SU-DHL-6 (cell line): ENCODE measurements at regions not wholly inside any gene's neighbourhood (a gene's known extent, or its start where the extent isn't known, plus 50 kb on each side); places are given as distances from the start of the nearest gene placed in this dataset.

Source experiments
- H2AFZ ChIP-seq: fragments of 200-600 bp; sonication (generic); 2 replicates; pipeline ENCODE4 v1.6.1; 2014; ENCODE audit warnings: low read depth, mild to moderate bottlenecking, moderate library complexity, mixed read lengths, antibody characterized with exemption, low read length; ENCODE audit not compliant: severe bottlenecking
- H3F3A ChIP-seq: fragments of 200-600 bp; shearing (Covaris generic); 2 replicates; pipeline ENCODE4 v1.6.0; 2016; ENCODE audit warnings: antibody characterized with exemption, mild to moderate bottlenecking; ENCODE audit not compliant: insufficient read depth
- H3K27ac ChIP-seq: fragments of 200-600 bp; sonication (generic); 2 replicates; pipeline ENCODE4 v1.5.1; 2016; ENCODE audit warnings: low read depth, mild to moderate bottlenecking, low read length, moderate library complexity, mixed read lengths
- H3K27me3 ChIP-seq: fragments of 200-600 bp; sonication (generic), shearing (Covaris generic); 2 replicates; pipeline ENCODE4 v1.6.0; 2014; ENCODE audit warnings: mild to moderate bottlenecking, low read length
- H3K36me3 ChIP-seq: fragments of 200-600 bp; sonication (generic); 2 replicates; pipeline ENCODE4 v1.6.1; 2014; ENCODE audit warnings: mild to moderate bottlenecking, low read length, mixed read lengths
- H3K4me2 ChIP-seq: fragments of 300-600, 200-600 bp; shearing (Covaris generic), sonication (generic); 2 replicates; pipeline ENCODE4 v1.6.0; 2014; ENCODE audit warnings: low read length, low read depth, mild to moderate bottlenecking; ENCODE audit not compliant: poor library complexity, severe bottlenecking
- H3K4me3 ChIP-seq: fragments of 200-600 bp; sonication (generic); 2 replicates; pipeline ENCODE4 v1.5.1; 2014; ENCODE audit warnings: antibody characterized with exemption, low read length, mild to moderate bottlenecking, mixed read lengths; ENCODE audit not compliant: insufficient read depth, poor library complexity, severe bottlenecking
- H3K79me2 ChIP-seq: fragments of 200-600 bp; sonication (generic); 2 replicates; pipeline ENCODE4 v1.6.1; 2014; ENCODE audit warnings: mild to moderate bottlenecking, low read length, moderate library complexity; ENCODE audit not compliant: insufficient read depth
- H3K9ac ChIP-seq: fragments of 200-600 bp; sonication (generic); 2 replicates; pipeline ENCODE4 v1.7.0; 2014; ENCODE audit warnings: mild to moderate bottlenecking, low read length
- H3K9me2 ChIP-seq: fragments of 200-600 bp; sonication (generic); replicated peaks from 2 replicates; pipeline ENCODE4 v1.6.1; 2014; ENCODE audit warnings: low read length; ENCODE audit not compliant: insufficient read depth
- H3K9me3 ChIP-seq: fragments of 200-600 bp; sonication (generic); 2 replicates; pipeline ENCODE4 v1.6.1; 2014; ENCODE audit warnings: low read length, mixed read lengths; ENCODE audit not compliant: insufficient read depth
- H4K20me1 ChIP-seq: fragments of 200-600 bp; sonication (generic); 2 replicates; pipeline ENCODE4 v1.6.1; 2014; ENCODE audit warnings: low read depth, mild to moderate bottlenecking, antibody characterized with exemption, low read length, moderate library complexity, mixed read lengths
- CTCF ChIP-seq: fragments of 200-600 bp; sonication (generic); IDR thresholded peaks from one replicate; pipeline ENCODE4 v1.5.1; 2017; ENCODE audit warnings: antibody characterized with exemption, mild to moderate bottlenecking, low read length, moderate library complexity; ENCODE audit not compliant: insufficient read depth, poor library complexity, severe bottlenecking
- EZH2phosphoT487 ChIP-seq: fragments of 200-600 bp; sonication (generic), shearing (Covaris generic); conservative IDR thresholded peaks from 2 replicates; pipeline ENCODE4 v1.6.1; 2018; ENCODE audit warnings: mild to moderate bottlenecking, antibody characterized with exemption, low read length, moderate library complexity, mixed read lengths

- H3K36me3 ChIP-seq = no peaks in the 10 kb centered on the region
- no peaks in the 10 kb centered on the region for H4K20me1 ChIP-seq
- no peak overlapping the region for H3K4me2 ChIP-seq
- no peaks in the 10 kb centered on the region for H3K79me2 ChIP-seq
- H3K9ac ChIP-seq = no peak overlapping the region
- no peak overlapping the region for H3K27ac ChIP-seq
- no peak overlapping the region for H3K4me3 ChIP-seq
- H2AFZ ChIP-seq = no peak overlapping the region
- no peaks in the 10 kb centered on the region for H3F3A ChIP-seq
- TF ChIP-seq EZH2phosphoT487 = no peak
- H3K27me3 ChIP-seq = no peaks in the 10 kb centered on the region
- no peaks in the 10 kb centered on the region for H3K9me3 ChIP-seq
- H3K9me2 ChIP-seq = no peaks in the 10 kb centered on the region
Observed at GRCh38 chr4:173924561-173924960, 358.9 kb downstream of the FBXO8 start.

- H4K20me1 ChIP-seq = no peaks in the 10 kb centered on the region
- no peaks in the 10 kb centered on the region for H3K27me3 ChIP-seq
- H3K9me2 ChIP-seq = no peaks in the 10 kb centered on the region
- no peak for TF ChIP-seq EZH2phosphoT487
- no peak for TF ChIP-seq CTCF
- no peaks in the 10 kb centered on the region for H3K9me3 ChIP-seq
- H3K9ac ChIP-seq = no peak overlapping the region
- no peaks in the 10 kb centered on the region for H3K79me2 ChIP-seq
- H2AFZ ChIP-seq = no peak overlapping the region
- no peaks in the 10 kb centered on the region for H3K36me3 ChIP-seq
- no peak overlapping the region for H3K27ac ChIP-seq
- H3K4me2 ChIP-seq = no peak overlapping the region
- no peaks in the 10 kb centered on the region for H3F3A ChIP-seq
- no peak overlapping the region for H3K4me3 ChIP-seq
Observed at GRCh38 chr4:173919861-173920260, 363.6 kb downstream of the FBXO8 start.

GRCh38 chr4:173919196-173919595 is 364.3 kb downstream of the FBXO8 start:
- Histone ChIP-seq H3K27me3 (no peaks in the 10 kb centered on the region), H3K4me2 (no peak overlapping the region), H3K79me2 (no peaks in the 10 kb centered on the region), H4K20me1 (no peaks in the 10 kb centered on the region), H3K27ac (no peak overlapping the region), H2AFZ (no peak overlapping the region), H3K9me2 (no peaks in the 10 kb centered on the region), H3K9me3 (no peaks in the 10 kb centered on the region), H3F3A (no peaks in the 10 kb centered on the region), H3K4me3 (no peak overlapping the region), H3K36me3 (no peaks in the 10 kb centered on the region), H3K9ac (no peak overlapping the region)
- TF ChIP-seq CTCF = no peak
- no peak for TF ChIP-seq EZH2phosphoT487

- TF ChIP-seq CTCF (no peak), EZH2phosphoT487 (no peak)
- Histone ChIP-seq H2AFZ (no peak overlapping the region), H3K9me3 (no peaks in the 10 kb centered on the region), H3K4me2 (no peak overlapping the region), H3K79me2 (no peaks in the 10 kb centered on the region), H3F3A (no peaks in the 10 kb centered on the region), H3K4me3 (no peak overlapping the region), H3K9ac (no peak overlapping the region), H4K20me1 (no peaks in the 10 kb centered on the region), H3K27me3 (no peaks in the 10 kb centered on the region), H3K27ac (no peak overlapping the region), H3K9me2 (no peaks in the 10 kb centered on the region), H3K36me3 (no peaks in the 10 kb centered on the region)
Observed at GRCh38 chr4:173917255-173917960, 366.1 kb downstream of the FBXO8 start.
